ENCODE measurements at regions not wholly inside any gene's neighbourhood (a gene's known extent, or its start where the extent isn't known, plus 50 kb on each side); places are given as distances from the start of the nearest gene placed in this dataset.

GRCh38 chr10:36516281-36516680 is 609.1 kb upstream of the ANKRD30A start:
- TF ChIP-seq, protein P1, sequence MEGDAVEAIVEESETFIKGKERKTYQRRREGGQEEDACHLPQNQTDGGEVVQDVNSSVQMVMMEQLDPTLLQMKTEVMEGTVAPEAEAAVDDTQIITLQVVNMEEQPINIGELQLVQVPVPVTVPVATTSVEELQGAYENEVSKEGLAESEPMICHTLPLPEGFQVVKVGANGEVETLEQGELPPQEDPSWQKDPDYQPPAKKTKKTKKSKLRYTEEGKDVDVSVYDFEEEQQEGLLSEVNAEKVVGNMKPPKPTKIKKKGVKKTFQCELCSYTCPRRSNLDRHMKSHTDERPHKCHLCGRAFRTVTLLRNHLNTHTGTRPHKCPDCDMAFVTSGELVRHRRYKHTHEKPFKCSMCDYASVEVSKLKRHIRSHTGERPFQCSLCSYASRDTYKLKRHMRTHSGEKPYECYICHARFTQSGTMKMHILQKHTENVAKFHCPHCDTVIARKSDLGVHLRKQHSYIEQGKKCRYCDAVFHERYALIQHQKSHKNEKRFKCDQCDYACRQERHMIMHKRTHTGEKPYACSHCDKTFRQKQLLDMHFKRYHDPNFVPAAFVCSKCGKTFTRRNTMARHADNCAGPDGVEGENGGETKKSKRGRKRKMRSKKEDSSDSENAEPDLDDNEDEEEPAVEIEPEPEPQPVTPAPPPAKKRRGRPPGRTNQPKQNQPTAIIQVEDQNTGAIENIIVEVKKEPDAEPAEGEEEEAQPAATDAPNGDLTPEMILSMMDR (IDR thresholded peaks at IDR 0.05; ENCODE audit: low read depth, low read length) = no peak
- Histone ChIP-seq H3K27me3 (ENCODE audit: control insufficient read depth, insufficient read depth, low read length) (no peaks in the 10 kb centered on the region), H3K9me3 (ENCODE audit: control insufficient read depth, insufficient read depth, low read length) (no peaks in the 10 kb centered on the region; the same call in 1 of the 2 replicates), H3K4me3 (ENCODE audit: low read depth, low read length) (no peak overlapping the region), H3K27ac (ENCODE audit: low read depth, low read length) (no peak overlapping the region)
- CTCF ChIA-PET = no interaction called here
- no peak for DNase-seq (ENCODE audit: low read depth, low spot score)
- POLR2A ChIA-PET = no interaction called here

DNA sequence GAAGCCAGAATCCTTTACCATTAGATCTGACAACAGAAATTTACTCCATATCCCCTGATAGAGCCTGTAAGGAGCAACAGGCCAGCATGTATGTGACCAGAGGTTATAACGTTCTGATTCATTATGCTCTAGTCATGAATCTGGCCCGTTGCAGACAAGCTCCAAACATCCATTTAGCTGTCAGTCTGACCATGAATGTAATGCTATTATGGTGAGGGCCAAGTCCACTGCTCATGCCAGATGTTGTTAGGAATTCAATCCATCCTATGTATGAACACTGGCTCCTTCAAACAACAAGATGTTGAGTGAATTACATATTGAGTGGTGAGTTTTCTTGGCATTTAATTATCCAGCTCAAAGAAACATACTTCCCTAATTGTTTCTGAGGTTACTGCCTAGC is 610.1 kb upstream of the ANKRD30A start:
- POLR2A ChIA-PET = no interaction called here
- CTCF ChIA-PET = no interaction called here
- Histone ChIP-seq H3K27me3 (ENCODE audit: control insufficient read depth, insufficient read depth, low read length) (no peaks in the 10 kb centered on the region), H3K27ac (ENCODE audit: low read depth, low read length) (no peak overlapping the region), H3K4me3 (ENCODE audit: low read depth, low read length) (no peak overlapping the region), H3K9me3 (ENCODE audit: control insufficient read depth, insufficient read depth, low read length) (no peaks in the 10 kb centered on the region; the same call in 1 of the 2 replicates)
- DNase-seq (ENCODE audit: low read depth, low spot score) = no peak
- TF ChIP-seq, protein P1 (IDR thresholded peaks at IDR 0.05; ENCODE audit: low read depth, low read length) = no peak

DNA sequence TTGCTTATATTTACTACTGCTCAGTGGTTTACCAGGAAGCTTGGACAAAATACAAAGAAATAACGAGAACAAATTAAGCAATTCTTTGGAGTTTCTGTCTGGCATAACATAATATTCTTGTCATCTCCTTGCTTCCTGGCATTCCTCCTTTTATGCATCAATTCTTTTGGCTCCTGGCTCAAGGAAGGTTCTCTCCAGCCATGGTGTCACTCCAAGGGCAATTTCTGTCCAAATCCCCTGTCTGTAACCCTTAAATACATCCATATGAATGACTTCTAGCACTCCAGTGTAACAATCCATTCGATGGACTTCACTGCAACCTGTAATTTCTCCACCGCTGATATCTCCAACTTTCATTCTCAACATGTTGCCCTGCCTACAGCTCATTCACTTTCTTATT is 617.7 kb upstream of the ANKRD30A start:
- no peak overlapping the region for H3K4me3 ChIP-seq (ENCODE audit: low read depth, low read length)
- no peaks in the 10 kb centered on the region for H3K9me3 ChIP-seq (ENCODE audit: control insufficient read depth, insufficient read depth, low read length)
- DNase-seq (ENCODE audit: low read depth, low spot score) = no peak
- POLR2A ChIA-PET = no interaction called here
- CTCF ChIA-PET = no interaction called here
- H3K27ac ChIP-seq (ENCODE audit: low read depth, low read length) = no peak overlapping the region
- TF ChIP-seq, protein P1 (IDR thresholded peaks at IDR 0.05; ENCODE audit: low read depth, low read length) = no peak
- H3K27me3 ChIP-seq (ENCODE audit: control insufficient read depth, insufficient read depth, low read length) = no peaks in the 10 kb centered on the region

DNA sequence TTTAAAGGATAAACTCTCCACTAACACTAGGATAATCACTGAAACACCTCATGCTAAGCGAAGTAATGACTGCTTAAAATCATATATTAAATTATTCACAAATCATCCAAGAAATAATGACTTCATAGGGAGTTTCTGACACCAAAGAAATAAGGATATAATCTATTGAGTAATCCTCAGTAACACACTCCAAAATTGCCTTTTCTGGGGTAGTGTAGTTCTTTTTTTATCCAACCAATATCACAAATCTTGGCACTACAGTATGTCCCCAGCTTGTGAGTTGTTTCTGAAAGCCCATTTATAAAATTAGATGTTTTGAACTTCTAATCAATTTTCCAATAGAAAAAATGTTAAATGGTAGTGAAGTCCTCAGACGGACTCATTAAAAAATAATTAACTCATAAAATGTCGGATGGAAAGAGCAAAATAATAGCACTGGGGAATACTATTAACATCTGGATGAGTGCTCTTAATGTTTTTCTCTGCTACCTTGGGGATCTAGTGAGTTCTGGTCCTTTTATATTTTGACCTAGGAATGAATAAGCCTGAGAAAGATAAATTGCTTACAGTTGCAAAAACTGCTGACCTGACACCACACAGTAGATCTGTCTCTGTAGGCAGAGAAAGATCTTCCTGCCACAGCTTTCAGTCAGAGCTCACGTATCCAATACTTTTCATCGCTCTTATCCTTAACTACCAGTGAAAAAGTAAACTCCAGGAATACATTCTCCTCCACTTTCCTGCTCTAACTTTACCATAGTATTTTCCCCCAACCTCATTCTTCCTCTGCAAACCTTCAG is 618.5 kb upstream of the ANKRD30A start:
- DNase-seq (ENCODE audit: low read depth, low spot score) = no peak
- no peak overlapping the region for H3K27ac ChIP-seq (ENCODE audit: low read depth, low read length)
- TF ChIP-seq, protein P1 (IDR thresholded peaks at IDR 0.05; ENCODE audit: low read depth, low read length) = no peak
- no peak overlapping the region for H3K4me3 ChIP-seq (ENCODE audit: low read depth, low read length)
- ChIA-PET POLR2A (interaction anchor here (0.7 kb wide), 1 partner anchor 1319 kb away, joined by 4 read pairs; no protein-coding TSS in a partner anchor), CTCF (interaction anchor here (0.6 kb wide), 1 partner anchor 1378 kb away, joined by 6 read pairs; no protein-coding TSS in a partner anchor)
- no peaks in the 10 kb centered on the region for H3K27me3 ChIP-seq (ENCODE audit: control insufficient read depth, insufficient read depth, low read length)
- H3K9me3 ChIP-seq (ENCODE audit: control insufficient read depth, insufficient read depth, low read length) = no peaks in the 10 kb centered on the region

DNA sequence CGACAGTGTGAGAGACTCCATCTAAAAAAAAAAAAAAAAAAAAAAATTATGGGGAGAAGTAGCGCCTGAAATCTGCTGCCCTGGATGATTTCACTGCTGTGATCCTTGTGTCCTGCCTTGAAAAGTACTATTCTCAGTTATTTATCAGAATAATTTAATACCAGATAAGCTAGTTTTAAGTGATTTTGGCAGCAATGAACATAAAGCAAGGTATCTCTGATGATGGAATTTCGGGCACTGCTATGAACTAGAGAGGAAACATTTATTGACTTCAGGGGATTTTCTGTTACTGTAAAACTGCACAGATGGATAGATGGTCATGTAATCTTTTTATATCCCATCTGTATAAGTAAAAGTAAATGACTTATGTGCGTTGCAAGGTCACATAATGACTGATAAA is 619.1 kb upstream of the ANKRD30A start:
- H3K4me3 ChIP-seq (ENCODE audit: low read depth, low read length) = no peak overlapping the region
- H3K27ac ChIP-seq (ENCODE audit: low read depth, low read length) = no peak overlapping the region
- TF ChIP-seq, protein P1 (IDR thresholded peaks at IDR 0.05; ENCODE audit: low read depth, low read length) = no peak
- DNase-seq (ENCODE audit: low read depth, low spot score) = no peak
- H3K9me3 ChIP-seq (ENCODE audit: control insufficient read depth, insufficient read depth, low read length) = no peaks in the 10 kb centered on the region
- CTCF ChIA-PET = interaction anchor here (0.6 kb wide), 1 partner anchor 1378 kb away, joined by 6 read pairs; no protein-coding TSS in a partner anchor
- no peaks in the 10 kb centered on the region for H3K27me3 ChIP-seq (ENCODE audit: control insufficient read depth, insufficient read depth, low read length)
- POLR2A ChIA-PET = interaction anchor here (0.7 kb wide), 1 partner anchor 1318 kb away, joined by 4 read pairs; no protein-coding TSS in a partner anchor
